ENCODE measurements at regions not wholly inside any gene's neighbourhood (a gene's known extent, or its start where the extent isn't known, plus 50 kb on each side); places are given as distances from the start of the nearest gene placed in this dataset.

- no peak for DNase-seq
- intact Hi-C loops (cut with DNase I): no loop called here
- no peak for ATAC-seq
These were observed 948.4 kb downstream of the UQCRFS1 start for GRCh38 chr19:28264556-28264955.

GRCh38 chr19:28258829-28259228, 954.1 kb downstream of the UQCRFS1 start:
- ATAC-seq: no peak
- intact Hi-C loops (cut with DNase I): no loop called here
- no peak for DNase-seq

- ATAC-seq: no peak
- no peak for DNase-seq
- intact Hi-C loops (cut with DNase I): no loop called here
These were observed 955.6 kb downstream of the UQCRFS1 start for GRCh38 chr19:28257396-28257795.

- intact Hi-C loops (cut with DNase I): no loop called here
These were observed 965.7 kb downstream of the UQCRFS1 start for GRCh38 chr19:28247243-28247642.

GRCh38 chr19:28245937-28246336, 967.0 kb downstream of the UQCRFS1 start:
- DNase-seq (no peak), ATAC-seq (no peak)
- intact Hi-C loops (cut with DNase I): no loop called here

More at GRCh38 chr19:28247243-28247642, 965.7 kb downstream of the UQCRFS1 start:
- ATAC-seq (no peak), DNase-seq (no peak)

- intact Hi-C loops (cut with DNase I): no loop called here
- ATAC-seq (no peak), DNase-seq (no peak)
These were observed 968.0 kb downstream of the UQCRFS1 start for GRCh38 chr19:28244966-28245365.

GRCh38 chr19:28242317-28242927, 970.5 kb downstream of the UQCRFS1 start:
- DNase-seq (no peak), ATAC-seq (no peak)
- intact Hi-C loops (cut with DNase I): no loop called here

- intact Hi-C loops (cut with DNase I): no loop called here
- ATAC-seq: no peak
- DNase-seq: no peak
These were observed 973.7 kb downstream of the UQCRFS1 start for GRCh38 chr19:28239270-28239669.

- DNase-seq (no peak), ATAC-seq (no peak)
- intact Hi-C loops (cut with DNase I): no loop called here
These were observed 974.6 kb downstream of the UQCRFS1 start for GRCh38 chr19:28238270-28238820.

- DNase-seq (no peak), ATAC-seq (no peak)
- intact Hi-C loops (cut with DNase I): no loop called here
These were observed 977.3 kb downstream of the UQCRFS1 start for GRCh38 chr19:28235606-28236125.

GRCh38 chr19:28234637-28235036, 978.3 kb downstream of the UQCRFS1 start:
- peak in 1 of 2 donors; percentile 96 for ATAC-seq

GRCh38 chr19:28228854-28229253, 984.1 kb downstream of the UQCRFS1 start:
- no peak for ATAC-seq
- intact Hi-C loops (cut with DNase I): no loop called here

More at GRCh38 chr19:28234637-28235036, 978.3 kb downstream of the UQCRFS1 start:
- peak; percentile 33 for DNase-seq
- intact Hi-C loops (cut with DNase I): no loop called here

GRCh38 chr19:28224441-28224840, 988.5 kb downstream of the UQCRFS1 start:
- intact Hi-C loops (cut with DNase I): no loop called here
- ATAC-seq (no peak), DNase-seq (no peak)

More at GRCh38 chr19:28228854-28229253, 984.1 kb downstream of the UQCRFS1 start:
- DNase-seq: no peak

GRCh38 chr19:28221736-28222135, 991.2 kb downstream of the UQCRFS1 start:
- DNase-seq: no peak
- intact Hi-C loops (cut with DNase I): no loop called here

GRCh38 chr19:28218728-28219127, 994.2 kb downstream of the UQCRFS1 start:
- intact Hi-C loops (cut with DNase I): no loop called here
- no peak for ATAC-seq

More at GRCh38 chr19:28221736-28222135, 991.2 kb downstream of the UQCRFS1 start:
- ATAC-seq: no peak

GRCh38 chr19:28217022-28217421, 995.9 kb downstream of the UQCRFS1 start:
- peak in 1 of 2 donors; percentile 18 for ATAC-seq
- DNase-seq: no peak
- intact Hi-C loops (cut with DNase I): no loop called here

More at GRCh38 chr19:28218728-28219127, 994.2 kb downstream of the UQCRFS1 start:
- no peak for DNase-seq

GRCh38 chr19:28213470-28214082, 999.4 kb downstream of the UQCRFS1 start:
- intact Hi-C loops (cut with DNase I): no loop called here
- ATAC-seq (no peak), DNase-seq (no peak)

GRCh38 chr19:28210886-28211285, 1002.1 kb downstream of the UQCRFS1 start:
- no peak for ATAC-seq
- intact Hi-C loops (cut with DNase I): no loop called here

GRCh38 chr19:28208745-28209144, 1004.2 kb downstream of the UQCRFS1 start:
- intact Hi-C loops (cut with DNase I): no loop called here
- DNase-seq (no peak), ATAC-seq (no peak)

More at GRCh38 chr19:28210886-28211285, 1002.1 kb downstream of the UQCRFS1 start:
- no peak for DNase-seq

- no peak for DNase-seq
- intact Hi-C loops (cut with DNase I): no loop called here
- no peak for ATAC-seq
These were observed 1005.7 kb downstream of the UQCRFS1 start for GRCh38 chr19:28207244-28207643.
